GM19238 (cell line): ENCODE measurements at regions not wholly inside any gene's neighbourhood (a gene's known extent, or its start where the extent isn't known, plus 50 kb on each side); places are given as distances from the start of the nearest gene placed in this dataset.

ENCODE experiments used
- DNase-seq: peaks from one replicate; pipeline ENCODE4 v3.0.0; 2011; ENCODE audit warnings: low spot score; ENCODE audit not compliant: insufficient read length

DNA sequence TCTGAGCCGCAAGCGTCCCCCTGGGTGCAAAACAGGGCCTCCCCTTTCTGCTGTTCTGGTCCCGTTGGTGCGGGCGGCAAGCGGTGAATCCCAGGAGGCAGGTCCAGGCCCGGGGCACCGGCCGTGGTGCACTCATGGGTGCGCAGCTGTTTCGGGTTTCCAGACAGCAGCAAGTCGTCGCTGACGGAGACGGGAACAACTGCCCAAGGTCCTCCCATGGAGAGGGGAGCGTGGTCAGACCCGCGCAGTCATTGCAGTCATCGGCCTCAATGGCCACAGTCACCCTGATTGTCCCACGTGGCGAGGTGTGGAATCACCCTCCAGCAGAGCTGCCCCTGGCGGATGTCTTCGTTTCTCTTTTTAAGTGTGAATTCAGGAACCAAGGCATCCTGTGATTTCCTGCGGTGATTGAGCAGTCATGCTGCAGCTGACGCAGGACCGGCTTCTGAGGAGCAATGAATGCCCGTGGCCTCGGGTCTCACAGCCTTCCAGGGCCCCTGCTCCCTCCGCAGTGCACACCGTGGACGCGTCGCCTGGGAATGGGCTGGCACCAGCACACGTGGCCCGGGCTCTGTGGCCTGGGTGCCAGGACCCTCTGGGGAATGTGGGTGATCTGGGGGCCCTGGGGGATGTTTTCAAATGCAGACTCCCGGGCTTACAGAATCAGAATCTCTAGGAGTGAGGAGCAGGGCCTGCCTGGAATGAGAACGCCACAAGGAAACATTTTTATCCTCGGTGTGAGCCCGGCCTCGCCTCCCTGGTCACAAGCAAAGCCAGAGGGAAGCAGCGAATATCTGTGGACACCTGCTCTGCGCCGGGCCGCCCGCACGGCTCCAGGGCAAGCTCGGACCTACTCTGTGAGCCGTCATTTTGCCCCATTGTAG lies 244.2 kb upstream of the SALL3 start:
- DNase-seq = no peak

GRCh38 chr18:78736015-78736690 lies 243.5 kb upstream of the SALL3 start:
- no peak for DNase-seq

GRCh38 chr18:78737006-78737915 lies 242.4 kb upstream of the SALL3 start:
- no peak for DNase-seq

DNA sequence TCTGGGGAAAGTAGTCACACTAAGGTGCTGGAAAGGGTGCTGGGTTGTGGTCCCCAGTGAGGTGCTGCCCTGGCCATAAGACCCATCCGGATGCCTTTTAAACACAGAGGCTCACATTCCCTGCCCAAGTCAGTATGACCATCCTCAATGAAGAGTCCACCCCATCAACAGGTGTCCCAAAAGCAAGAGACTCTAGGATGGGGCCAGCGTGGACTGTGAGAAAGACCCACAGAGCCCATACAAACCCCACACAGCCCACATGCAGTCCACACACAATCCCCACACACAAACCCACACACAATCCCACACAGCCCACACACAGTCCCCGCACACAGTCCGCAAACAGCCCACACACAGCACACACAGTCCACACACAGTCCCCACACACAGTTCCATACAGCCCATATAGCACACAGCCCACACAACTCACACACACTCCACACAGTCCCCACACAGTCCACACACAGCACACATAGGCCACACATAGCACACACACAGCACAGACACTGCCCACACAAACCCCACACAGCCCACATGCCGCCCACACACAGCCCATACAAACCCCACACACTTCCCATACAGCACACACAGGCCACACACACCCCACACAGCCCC lies 241.4 kb upstream of the SALL3 start:
- DNase-seq = no peak

- DNase-seq = no peak
Measured at GRCh38 chr18:78739115-78739514, 240.5 kb upstream of the SALL3 start.

DNA sequence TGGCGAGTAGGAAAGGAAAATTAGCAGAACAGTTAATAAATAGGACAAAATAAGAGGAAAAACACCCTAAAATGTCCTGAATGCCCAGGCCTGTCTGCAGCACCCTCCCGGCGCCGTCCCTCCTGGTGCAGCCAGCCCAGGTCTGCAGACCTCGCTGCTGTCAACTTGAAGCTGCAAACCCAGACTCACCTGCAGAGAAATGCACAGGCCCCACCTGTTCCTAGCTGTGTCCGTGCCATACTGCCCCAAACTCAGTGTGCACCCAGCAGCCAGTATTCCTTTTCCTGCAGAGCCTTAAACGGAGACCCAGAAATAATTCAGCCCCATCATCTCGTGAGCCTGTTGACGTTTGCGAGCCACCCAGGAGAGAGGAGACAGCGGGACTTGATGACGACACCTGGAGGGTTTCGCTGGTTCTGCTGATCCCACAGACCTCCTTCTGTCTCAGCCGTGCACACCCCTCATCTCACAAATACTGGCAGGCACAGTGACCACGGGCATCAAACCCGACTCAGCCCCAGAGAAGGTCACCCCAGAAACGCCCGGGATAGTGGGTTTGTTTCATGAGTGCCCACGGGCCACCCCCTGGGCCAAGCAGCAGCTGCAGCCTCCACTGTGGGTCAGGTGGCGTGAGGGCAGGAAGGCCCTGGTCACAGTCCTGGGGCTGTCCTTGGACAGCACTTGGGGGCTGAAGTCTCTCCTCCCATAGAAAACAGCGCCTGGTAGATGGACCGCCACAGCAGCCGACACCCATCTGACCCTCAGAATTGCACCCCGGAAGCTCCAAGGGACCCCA lies 239.5 kb upstream of the SALL3 start:
- DNase-seq = no peak

DNA sequence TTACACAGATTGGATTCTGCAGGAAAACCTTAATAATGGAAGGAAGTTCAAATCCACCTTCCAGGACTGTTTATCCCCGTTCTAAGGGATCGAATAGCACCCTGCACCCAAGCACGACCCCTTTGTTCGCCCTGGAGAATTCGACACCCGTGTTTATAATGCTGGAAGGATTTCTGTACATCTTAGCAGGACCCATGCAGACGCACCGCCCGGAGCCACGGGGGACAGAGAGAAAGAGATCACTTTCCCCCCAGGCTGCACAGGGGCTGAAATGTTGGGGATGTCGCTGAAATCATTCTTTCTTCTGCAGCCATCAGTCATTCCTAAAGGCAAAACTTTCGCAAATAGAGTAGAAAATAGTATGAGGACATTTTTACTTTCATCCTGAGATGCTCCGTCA lies 238.7 kb upstream of the SALL3 start:
- DNase-seq = no peak

DNA sequence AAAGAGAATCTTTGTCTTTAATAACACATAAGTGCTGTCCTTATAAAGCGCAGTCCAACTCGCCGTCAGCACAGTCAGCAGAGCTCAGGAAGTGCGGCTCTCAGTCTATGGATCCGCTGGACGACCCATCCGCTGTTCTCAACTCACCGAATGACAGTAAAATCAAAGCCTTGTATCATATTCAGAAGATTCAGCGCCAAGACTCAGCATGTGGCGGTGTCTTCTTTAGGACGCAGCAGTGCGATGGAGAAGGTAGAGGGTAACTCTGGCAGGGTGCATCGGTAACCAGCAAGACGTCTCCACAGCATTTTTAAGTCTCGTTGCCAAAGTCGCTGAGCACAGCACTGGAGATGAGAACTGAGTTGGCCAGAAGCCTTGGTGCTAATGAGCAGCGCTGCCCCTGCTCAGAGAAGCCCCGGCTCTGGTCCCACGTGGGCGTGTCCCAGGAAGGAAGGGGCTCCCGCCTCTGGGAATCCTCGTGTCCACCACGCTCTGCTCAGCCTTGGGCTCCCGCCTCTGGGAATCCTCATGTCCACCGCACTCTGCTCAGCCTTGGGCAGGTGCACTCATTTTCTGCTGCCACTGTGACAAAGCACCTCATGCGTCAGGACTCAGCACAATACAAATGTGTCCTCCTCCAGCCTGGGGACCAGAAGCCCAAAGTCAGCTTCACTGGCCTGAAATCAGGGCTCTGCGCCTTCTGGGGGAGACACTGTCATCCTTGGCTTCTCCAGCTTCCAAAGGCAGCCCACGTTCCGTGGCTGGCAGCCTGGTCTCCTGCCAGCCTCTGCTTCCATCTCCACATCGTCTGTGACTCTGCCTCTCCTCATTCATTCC lies 238.0 kb upstream of the SALL3 start:
- DNase-seq = no peak

GRCh38 chr18:78742218-78742745 lies 237.3 kb upstream of the SALL3 start:
- DNase-seq = no peak

GRCh38 chr18:78743078-78743477 lies 236.5 kb upstream of the SALL3 start:
- DNase-seq = no peak

DNA sequence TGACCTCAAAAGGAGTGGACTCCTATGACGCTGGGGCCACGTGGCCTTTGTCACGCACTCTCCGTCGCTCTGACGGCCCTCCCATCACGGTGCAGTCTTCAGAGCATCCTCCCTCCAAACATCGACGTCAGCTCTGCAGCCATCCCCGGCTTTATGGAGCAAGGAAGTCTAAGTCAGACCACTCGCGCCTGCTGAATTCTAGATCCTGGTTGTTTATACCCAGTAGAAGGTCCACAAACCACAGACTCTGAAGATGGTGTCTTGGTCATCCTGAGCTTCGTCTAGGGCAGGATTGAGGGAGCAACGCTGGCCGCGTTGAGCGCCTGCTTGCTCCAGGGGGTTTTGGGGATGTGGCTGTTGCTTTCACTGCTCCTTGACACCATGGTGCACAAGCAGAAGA lies 228.0 kb upstream of the SALL3 start:
- DNase-seq = no peak

DNA sequence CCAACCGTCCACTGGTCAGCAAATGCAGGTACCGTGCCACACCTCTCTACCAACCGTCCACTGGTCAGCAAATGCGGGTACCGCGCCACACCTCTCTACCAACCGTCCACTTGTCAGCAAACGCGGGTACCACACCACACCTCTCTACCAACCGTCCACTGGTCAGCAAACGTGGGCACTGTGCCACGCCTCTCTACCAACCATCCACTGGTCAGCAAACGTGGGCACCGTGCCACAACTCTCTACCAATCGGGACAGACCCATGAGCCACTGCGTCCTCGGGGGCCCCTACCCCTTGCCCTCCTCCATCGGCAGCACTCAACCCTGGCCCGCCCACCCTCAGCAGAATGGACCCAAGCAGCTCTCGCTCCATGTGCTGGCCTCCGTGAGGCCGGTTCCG lies 226.4 kb upstream of the SALL3 start:
- no peak for DNase-seq

DNA sequence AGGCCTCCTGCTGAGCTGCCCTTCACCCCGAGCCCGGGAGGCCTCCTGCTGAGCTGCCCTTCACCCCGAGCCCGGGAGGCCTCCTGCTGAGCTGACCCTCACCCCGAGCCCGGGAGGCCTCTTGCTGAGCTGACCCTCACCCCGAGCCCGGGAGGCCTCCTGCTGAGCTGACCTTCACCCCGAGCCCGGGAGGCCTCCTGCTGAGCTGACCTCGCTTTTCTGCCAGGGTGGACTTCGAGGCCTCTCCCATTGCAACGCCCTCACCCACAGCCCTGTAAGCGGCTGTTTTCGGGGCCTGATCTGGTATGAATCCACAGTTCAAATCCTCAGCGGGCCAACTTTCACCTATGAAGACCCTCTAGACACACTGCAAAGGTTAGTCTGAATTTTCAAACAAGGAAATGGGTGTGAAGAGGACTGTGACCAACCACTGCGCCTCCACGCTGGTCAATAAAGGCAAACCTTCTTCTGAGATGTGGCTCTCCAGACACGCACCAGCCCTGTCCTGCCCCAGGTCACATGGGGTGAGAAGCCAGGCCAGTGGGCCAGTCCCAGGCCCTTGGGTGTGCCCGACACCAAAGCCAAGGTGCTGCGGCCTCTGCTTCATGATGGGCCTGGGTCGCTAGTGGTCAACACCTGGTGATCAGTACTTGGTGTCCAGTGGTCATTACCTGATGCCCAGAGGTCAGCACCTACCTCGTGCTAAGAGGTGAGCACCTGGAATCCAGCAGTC lies 225.1 kb upstream of the SALL3 start:
- DNase-seq = no peak

GRCh38 chr18:78757014-78757413 lies 222.6 kb upstream of the SALL3 start:
- no peak for DNase-seq

DNA sequence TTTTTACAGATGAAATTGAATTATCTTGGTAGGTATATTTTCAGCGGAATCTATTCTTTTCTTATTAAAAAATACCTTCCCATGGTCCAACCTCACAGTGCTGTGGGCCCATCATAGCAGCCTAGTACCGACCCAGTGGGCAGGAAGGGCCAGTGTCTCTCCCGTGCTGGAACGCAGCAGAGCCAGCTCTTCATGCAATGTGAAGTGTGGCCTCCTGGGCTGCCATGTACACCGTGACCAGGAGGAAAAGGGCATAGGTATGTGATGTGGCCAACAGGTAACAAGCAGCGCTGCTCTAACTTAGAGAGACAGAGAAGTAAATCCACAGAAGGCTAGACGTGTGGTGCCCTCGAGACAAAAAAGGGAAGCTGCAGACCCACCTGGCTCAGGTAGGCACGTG lies 221.1 kb upstream of the SALL3 start:
- DNase-seq = no peak

DNA sequence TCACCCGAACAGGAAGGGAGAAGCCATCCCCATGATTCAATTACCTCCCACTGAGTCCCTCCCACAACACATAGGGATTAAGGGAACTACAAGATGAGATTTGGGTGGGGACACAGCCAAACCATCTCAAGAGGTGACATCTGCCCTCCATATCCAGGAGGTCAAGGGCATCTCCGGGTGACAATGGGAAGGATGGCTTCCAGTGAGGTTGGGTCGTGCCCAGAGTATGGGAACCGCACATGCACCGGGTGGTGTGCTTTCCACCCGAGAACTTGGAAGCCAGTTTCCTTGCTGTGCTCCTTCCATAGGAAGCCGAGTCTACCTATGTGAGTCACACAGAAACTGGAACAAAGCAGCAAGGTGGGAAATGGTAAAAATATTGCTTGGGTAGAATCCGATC lies 216.9 kb upstream of the SALL3 start:
- DNase-seq = no peak

GRCh38 chr18:78764544-78764943 lies 215.1 kb upstream of the SALL3 start:
- no peak for DNase-seq

GRCh38 chr18:78765142-78765541 lies 214.5 kb upstream of the SALL3 start:
- DNase-seq = no peak
